T-helper 17 cell (primary cell): ENCODE measurements at regions not wholly inside any gene's neighbourhood (a gene's known extent, or its start where the extent isn't known, plus 50 kb on each side); places are given as distances from the start of the nearest gene placed in this dataset.
"Not testable (repeated sequence)": the region's sequence is repeated elsewhere in the genome, so short reads cannot be mapped to it uniquely, and the experiment has no call there.

ENCODE experiments used
- ATAC-seq: fragments of 150-1000 bp; cut with Tn5 transposase; 2 replicates; pipeline ENCODE4 v1.10.0; 2021; ENCODE audit warnings: mild to moderate bottlenecking, moderate library complexity
- DNase-seq, 3 donors: peaks; one replicate each; pipeline versions ENCODE4 v3.0.0 to v3.0.0-alpha.2; 2020 to 2021
- H3K9me3 ChIP-seq: one replicate; pipeline ENCODE4 v1.7.0; 2013; ENCODE audit warnings: low read length, mild to moderate bottlenecking; ENCODE audit not compliant: control insufficient read depth, poor library complexity, severe bottlenecking
- H3K27ac Mint-ChIP-seq: one replicate; pipeline ENCODE4 v1.8.0; 2022; ENCODE audit warnings: mild to moderate bottlenecking, moderate library complexity, mixed read lengths
- H3K27me3 Mint-ChIP-seq: one replicate; pipeline ENCODE4 v1.8.0; 2022; ENCODE audit warnings: mixed read lengths
- H3K36me3 Mint-ChIP-seq: one replicate; pipeline ENCODE4 v1.8.0; 2022; ENCODE audit warnings: low read depth, mixed read lengths
- H3K4me1 Mint-ChIP-seq: one replicate; pipeline ENCODE4 v1.8.0; 2022; ENCODE audit warnings: mild to moderate bottlenecking, mixed read lengths
- H3K4me3 Mint-ChIP-seq: one replicate; pipeline ENCODE4 v1.8.0; 2022; ENCODE audit warnings: mild to moderate bottlenecking, moderate library complexity, mixed read lengths

DNA sequence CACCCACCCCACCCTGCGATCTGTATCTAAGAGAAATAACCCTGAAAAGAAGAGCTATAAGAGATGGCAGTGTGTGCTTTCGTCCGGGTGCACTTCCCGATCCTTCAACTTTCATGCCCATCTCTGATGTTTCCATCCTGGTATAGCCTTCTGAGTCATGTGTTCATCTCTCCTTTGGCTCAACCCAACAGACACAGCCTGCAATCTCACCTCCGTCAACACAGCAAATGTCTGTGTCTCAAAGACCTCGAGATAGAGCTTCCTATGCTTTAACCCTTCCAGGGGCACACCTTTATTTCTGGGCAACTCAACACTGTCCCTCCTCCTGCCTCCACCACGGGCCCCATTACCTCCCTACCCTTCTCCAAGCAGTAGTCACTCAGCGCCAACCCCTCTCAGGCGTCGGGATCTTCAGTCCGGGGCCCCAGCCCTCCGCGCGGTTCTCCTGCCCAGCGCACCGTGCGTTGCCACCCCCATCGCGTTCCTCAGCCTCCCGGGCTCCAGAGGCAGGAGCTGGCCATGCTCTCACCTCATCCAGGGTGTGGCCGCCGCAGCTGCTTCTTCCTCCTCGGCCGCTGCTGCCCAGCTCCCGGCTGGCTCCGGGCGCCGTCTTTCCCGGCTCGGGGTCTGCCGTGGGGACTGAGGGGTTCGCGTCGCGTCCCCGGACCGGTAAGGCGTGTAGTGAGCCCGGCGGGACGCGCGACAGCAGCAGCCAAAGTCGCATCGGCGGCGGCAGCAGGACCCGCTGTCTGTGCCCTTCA is 153.7 kb upstream of the NBPF19 start:
- H3K4me3 Mint-ChIP-seq, H3K4me1 Mint-ChIP-seq, DNase-seq, H3K27ac Mint-ChIP-seq, ATAC-seq, H3K27me3 Mint-ChIP-seq, H3K9me3 ChIP-seq, H3K36me3 Mint-ChIP-seq: not testable (repeated sequence)

DNA sequence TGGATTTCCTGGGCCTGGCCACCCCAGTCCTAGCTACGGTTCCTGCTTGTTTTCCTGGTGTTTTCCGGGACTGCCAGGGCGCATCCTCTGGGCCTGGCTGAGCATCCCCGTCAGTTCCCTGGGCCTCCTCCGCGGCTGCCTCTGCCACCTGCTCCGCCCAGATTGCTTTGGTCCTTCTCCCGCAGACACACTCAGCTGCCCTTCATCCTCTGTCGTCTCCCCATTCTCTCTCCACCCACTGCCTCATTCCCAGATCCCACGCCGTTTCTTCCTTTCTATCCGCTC is 153.2 kb upstream of the NBPF19 start:
- H3K9me3 ChIP-seq, DNase-seq, H3K4me1 Mint-ChIP-seq, H3K27me3 Mint-ChIP-seq, H3K4me3 Mint-ChIP-seq, H3K36me3 Mint-ChIP-seq, H3K27ac Mint-ChIP-seq, ATAC-seq: not testable (repeated sequence)

DNA sequence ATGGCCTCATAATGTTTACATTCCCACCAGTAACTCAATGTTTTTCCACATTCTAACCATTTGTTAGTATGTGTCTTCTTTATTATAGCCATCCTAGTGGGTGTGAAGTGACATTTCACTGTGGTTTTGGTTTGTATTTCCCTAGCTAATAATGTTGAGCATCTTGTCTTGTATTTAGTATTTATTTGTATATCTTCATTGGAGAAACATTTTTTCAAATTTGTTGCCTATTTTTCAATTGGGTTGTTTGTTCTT is 144.8 kb upstream of the NBPF19 start:
- not testable (repeated sequence) for H3K36me3 Mint-ChIP-seq, H3K4me1 Mint-ChIP-seq, H3K4me3 Mint-ChIP-seq, DNase-seq, H3K9me3 ChIP-seq, H3K27me3 Mint-ChIP-seq, ATAC-seq, H3K27ac Mint-ChIP-seq

DNA sequence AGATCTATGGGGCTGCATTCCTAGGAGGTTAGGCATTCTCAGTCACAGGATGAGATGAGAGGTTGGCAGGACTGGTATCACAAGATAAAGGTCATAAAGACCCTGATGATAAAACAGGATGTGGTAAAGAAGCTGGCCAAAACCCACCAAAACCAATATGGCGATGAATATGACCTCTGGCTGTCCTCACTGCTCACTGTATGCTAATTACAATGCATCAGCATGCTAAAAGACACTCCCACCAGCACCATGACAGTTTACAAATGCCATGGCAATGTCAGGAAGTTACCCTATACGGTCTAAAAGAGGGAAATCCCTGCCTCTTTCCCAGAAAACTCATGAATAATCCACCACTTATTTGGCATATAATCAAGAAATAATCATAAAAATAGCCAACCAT is 138.8 kb upstream of the NBPF19 start:
- ATAC-seq, H3K4me3 Mint-ChIP-seq, H3K9me3 ChIP-seq, DNase-seq, H3K27me3 Mint-ChIP-seq, H3K4me1 Mint-ChIP-seq, H3K27ac Mint-ChIP-seq, H3K36me3 Mint-ChIP-seq: not testable (repeated sequence)

DNA sequence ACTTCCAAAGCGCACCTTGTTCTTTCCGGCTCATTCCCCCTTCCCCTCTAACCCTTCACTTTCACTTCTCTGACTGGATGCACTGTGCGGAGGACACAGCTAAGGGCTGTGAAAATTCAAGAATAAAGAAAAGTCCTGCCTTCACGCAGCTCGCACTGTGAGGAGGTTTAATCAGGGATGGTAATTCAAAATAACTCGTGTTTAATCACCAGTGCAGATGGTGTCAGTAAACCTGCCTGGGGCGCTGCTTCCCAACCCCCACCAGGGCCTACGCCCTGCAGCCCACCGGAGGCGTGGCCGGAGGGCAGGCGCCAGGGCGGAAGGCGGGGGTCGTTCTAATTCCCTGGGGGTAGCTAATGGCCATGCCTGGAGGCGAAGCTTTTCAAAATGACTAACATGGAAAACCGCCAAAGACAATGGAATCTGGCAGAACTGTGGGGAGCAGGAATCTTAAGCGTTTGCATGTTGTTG is 136.6 kb upstream of the NBPF19 start:
- not testable (repeated sequence) for ATAC-seq

DNA sequence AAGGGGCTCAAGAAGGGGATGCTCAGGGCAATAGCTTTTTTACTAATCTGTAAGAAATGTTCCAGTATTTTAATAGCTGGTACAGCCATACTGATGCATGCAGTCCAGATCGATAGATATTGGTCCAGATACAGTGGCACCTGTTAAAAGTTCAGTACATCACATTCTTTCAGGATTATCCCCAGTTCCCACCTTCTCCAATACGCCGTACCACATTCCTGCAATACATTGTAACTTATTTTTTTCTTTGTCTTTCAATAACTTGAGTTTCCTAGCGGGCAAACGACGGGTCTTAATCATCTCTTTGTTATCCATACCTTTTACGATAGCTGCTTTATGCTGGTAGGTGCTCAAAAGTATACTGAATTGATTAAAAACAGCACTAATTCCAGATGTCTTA is 136.1 kb upstream of the NBPF19 start:
- not testable (repeated sequence) for ATAC-seq, H3K27ac Mint-ChIP-seq, H3K36me3 Mint-ChIP-seq, H3K9me3 ChIP-seq, H3K4me1 Mint-ChIP-seq, H3K4me3 Mint-ChIP-seq, DNase-seq, H3K27me3 Mint-ChIP-seq

More for the DNA sequence above, 136.6 kb upstream of the NBPF19 start:
- H3K27ac Mint-ChIP-seq, H3K9me3 ChIP-seq, H3K27me3 Mint-ChIP-seq, H3K4me3 Mint-ChIP-seq, H3K36me3 Mint-ChIP-seq, H3K4me1 Mint-ChIP-seq, DNase-seq: not testable (repeated sequence)

DNA sequence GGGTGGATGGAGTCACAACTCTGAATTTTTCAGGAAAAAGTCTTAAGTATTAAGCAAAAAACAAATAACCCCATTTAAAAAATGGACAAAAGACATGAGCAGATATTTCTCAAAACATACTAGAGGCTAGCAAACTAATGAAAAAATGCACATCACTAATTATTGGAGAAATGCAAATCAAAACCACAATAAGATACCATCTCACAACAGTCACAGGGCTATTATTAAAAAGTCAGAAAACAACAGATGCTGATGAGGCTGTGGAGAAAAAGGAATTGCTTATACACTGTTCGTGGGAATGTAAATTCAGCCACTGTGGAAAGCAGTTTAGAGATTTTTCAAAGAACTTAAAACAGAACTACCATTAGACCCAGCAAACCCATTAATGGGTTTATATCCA is 125.4 kb upstream of the NBPF19 start:
- not testable (repeated sequence) for H3K4me1 Mint-ChIP-seq, H3K4me3 Mint-ChIP-seq, ATAC-seq, H3K27ac Mint-ChIP-seq, H3K9me3 ChIP-seq, H3K36me3 Mint-ChIP-seq, H3K27me3 Mint-ChIP-seq, DNase-seq

DNA sequence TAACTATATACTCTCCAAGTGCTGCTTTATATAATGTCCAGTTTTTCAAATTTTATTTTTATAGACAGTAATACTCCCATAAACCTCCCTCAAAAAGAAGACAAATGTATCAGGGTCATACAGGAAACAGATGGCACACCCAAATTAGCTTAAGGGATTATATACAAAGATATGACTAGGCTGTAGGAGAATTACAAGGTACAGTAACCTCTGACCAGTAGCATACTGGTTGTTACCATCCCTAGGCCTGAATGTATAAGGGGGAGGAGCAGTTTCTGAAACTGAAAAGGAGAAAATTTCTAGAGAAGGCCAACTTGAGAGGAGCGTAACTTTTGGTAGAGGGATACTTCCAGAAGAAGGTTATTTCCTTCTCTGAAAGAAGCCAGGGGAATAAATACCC is 122.6 kb upstream of the NBPF19 start:
- not testable (repeated sequence) for H3K9me3 ChIP-seq, DNase-seq, H3K27ac Mint-ChIP-seq, H3K36me3 Mint-ChIP-seq, H3K4me3 Mint-ChIP-seq, ATAC-seq, H3K27me3 Mint-ChIP-seq, H3K4me1 Mint-ChIP-seq

DNA sequence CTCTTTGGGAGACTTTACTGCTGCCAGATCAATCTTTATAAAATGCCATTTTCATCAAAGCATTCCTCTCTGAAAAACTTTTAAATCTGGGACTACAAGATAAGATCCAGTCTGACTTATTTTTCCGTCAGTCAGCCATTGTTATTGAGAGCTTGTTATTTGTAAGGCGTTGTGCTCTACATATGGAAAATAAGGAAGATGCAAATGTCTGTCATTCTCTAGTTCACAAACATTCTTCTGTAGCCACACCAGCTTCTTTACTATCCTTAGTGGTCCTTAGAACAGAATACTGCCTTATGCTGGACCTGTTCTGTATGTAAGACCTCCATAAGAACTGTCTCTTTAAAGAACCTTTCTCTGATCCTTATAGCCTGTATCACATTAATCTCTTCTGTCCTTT is 120.3 kb upstream of the NBPF19 start:
- not testable (repeated sequence) for ATAC-seq, H3K9me3 ChIP-seq, H3K4me1 Mint-ChIP-seq, H3K36me3 Mint-ChIP-seq, H3K27ac Mint-ChIP-seq, H3K4me3 Mint-ChIP-seq, H3K27me3 Mint-ChIP-seq, DNase-seq

DNA sequence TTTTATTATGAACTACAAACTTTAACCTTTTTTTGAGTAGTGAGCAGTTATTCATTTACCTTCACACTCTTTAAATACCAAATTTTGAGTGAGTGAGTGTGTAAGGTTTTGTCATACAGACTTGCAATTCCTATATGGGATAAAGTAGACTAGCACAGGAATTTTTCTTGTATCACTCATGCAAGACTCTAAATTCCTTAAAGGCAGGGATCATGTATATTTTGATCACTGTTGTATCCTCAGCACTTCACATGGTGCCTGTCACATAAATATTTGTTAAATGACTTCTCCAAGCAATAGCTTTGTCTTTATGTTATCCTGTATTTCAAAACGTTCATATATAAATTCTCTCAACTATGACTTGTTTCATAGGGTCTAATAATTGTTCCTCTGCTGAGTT is 119.1 kb upstream of the NBPF19 start:
- H3K4me1 Mint-ChIP-seq, H3K27me3 Mint-ChIP-seq, ATAC-seq, DNase-seq, H3K9me3 ChIP-seq, H3K36me3 Mint-ChIP-seq, H3K27ac Mint-ChIP-seq, H3K4me3 Mint-ChIP-seq: not testable (repeated sequence)

DNA sequence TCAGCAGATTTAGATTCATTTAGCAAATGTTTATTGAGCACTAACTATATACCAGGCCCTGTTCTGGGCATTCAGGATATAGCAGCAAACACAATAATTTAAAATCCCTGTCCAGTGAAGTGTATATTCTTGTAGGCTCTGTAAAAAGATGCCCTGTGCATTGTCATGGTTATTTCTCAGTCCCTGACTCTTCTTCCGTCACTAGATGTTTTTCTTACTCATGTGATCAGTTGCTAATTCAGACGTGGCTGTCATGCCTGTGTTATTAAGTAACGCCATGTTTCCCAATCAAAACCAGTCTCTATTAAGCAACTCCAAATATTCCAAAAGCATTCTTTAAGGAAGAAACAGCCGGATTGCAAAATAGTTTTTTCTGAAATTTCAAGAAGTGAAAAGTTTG is 118.7 kb upstream of the NBPF19 start:
- H3K27me3 Mint-ChIP-seq, H3K4me1 Mint-ChIP-seq, H3K36me3 Mint-ChIP-seq, DNase-seq, ATAC-seq, H3K9me3 ChIP-seq, H3K4me3 Mint-ChIP-seq, H3K27ac Mint-ChIP-seq: not testable (repeated sequence)

DNA sequence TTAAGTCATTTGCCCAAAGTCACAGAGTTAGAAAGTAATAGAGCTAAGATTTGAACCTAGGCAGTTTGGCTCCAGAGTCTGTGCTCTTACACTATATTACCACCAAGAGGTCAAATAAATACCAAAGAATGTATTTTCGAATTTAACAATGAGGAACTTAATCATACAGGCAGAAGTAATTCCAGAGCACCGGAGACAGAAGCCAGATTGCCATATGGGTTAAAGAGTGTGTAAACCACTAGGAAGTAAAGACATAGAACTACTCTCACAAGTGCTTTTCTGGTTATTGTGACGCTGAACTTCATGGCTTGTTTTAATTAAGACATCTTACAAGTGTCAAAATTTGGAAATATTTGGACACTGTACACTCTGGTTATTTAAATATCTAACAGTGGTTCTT is 114.5 kb upstream of the NBPF19 start:
- H3K36me3 Mint-ChIP-seq, H3K4me1 Mint-ChIP-seq, DNase-seq, H3K27me3 Mint-ChIP-seq, ATAC-seq, H3K27ac Mint-ChIP-seq, H3K9me3 ChIP-seq, H3K4me3 Mint-ChIP-seq: not testable (repeated sequence)

DNA sequence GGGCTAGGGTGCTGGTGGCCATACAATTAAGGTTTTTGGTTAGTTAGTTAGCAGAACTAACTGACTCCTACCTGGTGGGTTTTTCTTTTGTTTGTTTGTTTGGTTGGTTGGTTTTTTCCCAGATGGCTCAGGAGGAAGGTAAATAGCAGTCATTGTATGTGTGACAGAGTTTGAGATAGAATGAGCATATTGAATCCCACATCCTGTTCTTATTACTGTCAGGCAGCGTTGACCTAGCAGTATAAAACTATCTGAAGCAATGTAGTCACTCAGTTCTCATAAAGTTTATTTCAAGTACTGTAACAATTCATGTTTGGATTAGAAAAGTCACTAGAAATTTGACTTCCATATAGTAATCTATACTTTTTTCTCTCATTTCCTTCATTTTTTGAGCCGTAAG is 113.5 kb upstream of the NBPF19 start:
- not testable (repeated sequence) for H3K27me3 Mint-ChIP-seq, H3K4me3 Mint-ChIP-seq, H3K36me3 Mint-ChIP-seq, ATAC-seq, H3K27ac Mint-ChIP-seq, DNase-seq, H3K9me3 ChIP-seq, H3K4me1 Mint-ChIP-seq

DNA sequence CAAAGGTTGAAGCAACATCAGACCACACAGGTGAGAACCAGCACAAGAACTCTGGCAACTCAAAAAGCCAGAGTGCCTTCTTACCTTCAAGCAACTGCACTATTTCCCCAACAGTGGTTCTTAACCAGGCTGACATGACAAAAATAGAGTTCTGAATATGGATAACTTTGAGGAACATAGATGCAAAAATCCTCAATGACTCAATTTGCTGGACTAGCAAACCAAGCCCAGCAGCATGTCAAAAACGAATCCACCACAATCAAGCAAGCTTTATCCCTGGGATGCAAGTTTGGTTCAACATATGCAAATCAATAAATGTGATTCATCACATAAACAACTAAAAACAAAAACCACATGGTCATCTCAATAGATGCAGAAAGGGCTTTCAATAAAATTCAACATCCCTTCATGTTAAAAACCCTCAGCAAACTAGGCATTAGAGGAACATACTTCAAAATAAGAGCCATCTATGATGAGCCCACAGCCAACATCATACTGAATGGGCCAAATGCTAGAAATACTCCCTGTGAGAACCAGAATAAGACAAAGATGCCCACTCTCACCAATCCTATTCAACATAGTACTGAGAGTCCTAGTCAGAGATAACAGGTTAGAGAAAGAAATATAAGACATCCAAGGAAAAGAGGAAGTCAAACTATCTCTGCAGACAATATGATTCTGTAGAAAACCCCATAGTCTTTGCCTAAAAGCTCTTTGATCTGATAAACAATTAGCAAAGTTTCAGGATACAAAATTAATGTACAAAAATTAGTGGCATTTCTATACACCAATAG is 110.5 kb upstream of the NBPF19 start:
- H3K4me3 Mint-ChIP-seq, ATAC-seq, H3K9me3 ChIP-seq, H3K36me3 Mint-ChIP-seq, H3K27ac Mint-ChIP-seq, H3K27me3 Mint-ChIP-seq, H3K4me1 Mint-ChIP-seq, DNase-seq: not testable (repeated sequence)
